ENCODE measurements at regions not wholly inside any gene's neighbourhood (a gene's known extent, or its start where the extent isn't known, plus 50 kb on each side); places are given as distances from the start of the nearest gene placed in this dataset.

DNA sequence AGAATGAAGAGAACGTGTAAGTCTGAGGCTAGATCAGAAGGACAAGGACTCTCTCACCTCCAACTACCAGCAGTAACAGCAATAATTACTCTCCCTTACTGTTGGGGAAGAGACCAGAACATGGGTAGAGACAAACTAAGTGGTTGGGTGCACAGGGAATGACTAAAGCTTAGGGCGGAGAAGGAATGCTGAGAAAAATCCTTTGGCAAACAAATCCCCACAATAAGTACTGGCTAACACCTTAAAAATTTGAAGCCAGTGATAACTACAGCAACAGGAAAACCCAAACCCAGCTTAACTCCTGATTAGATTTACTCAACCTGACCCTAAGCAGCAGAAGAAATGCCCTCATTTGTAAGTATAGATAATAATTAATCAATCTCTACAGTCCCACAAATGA, 759.0 kb downstream of the AACS start:
- no TSS peak for BruUV-seq (replicated peaks)
- no peaks in the 10 kb centered on the region for H3K79me2 ChIP-seq (ENCODE audit: low read length)
- ATAC-seq (no peak), DNase-seq (no peak)
- no peak overlapping the region for H2AFZ ChIP-seq (ENCODE audit: low read length)
- TF ChIP-seq, protein P1, sequence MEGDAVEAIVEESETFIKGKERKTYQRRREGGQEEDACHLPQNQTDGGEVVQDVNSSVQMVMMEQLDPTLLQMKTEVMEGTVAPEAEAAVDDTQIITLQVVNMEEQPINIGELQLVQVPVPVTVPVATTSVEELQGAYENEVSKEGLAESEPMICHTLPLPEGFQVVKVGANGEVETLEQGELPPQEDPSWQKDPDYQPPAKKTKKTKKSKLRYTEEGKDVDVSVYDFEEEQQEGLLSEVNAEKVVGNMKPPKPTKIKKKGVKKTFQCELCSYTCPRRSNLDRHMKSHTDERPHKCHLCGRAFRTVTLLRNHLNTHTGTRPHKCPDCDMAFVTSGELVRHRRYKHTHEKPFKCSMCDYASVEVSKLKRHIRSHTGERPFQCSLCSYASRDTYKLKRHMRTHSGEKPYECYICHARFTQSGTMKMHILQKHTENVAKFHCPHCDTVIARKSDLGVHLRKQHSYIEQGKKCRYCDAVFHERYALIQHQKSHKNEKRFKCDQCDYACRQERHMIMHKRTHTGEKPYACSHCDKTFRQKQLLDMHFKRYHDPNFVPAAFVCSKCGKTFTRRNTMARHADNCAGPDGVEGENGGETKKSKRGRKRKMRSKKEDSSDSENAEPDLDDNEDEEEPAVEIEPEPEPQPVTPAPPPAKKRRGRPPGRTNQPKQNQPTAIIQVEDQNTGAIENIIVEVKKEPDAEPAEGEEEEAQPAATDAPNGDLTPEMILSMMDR (conservative IDR thresholded peaks at IDR 0.05; ENCODE audit: low read depth, low read length) = no peak
- TF ChIP-seq EZH2phosphoT487 (IDR thresholded peaks at IDR 0.05; ENCODE audit: borderline replicate concordance, low read length) = no peak
- no peak overlapping the region for H3K9ac ChIP-seq (ENCODE audit: low read length)
- H3K4me2 ChIP-seq (ENCODE audit: low read length) = no peak overlapping the region
- no peak overlapping the region for H3K27ac ChIP-seq (ENCODE audit: low read length)
- intact Hi-C loops (cut with micrococcal nuclease) = no loop called here
- H3K27me3 ChIP-seq (ENCODE audit: low read length) = peaks cover 3% of the 10 kb centered on the region; the same call in 1 of the 2 replicates
- POLR2A ChIA-PET (ENCODE audit: unreplicated experiment) = no interaction called here
- no peaks in the 10 kb centered on the region for H3F3A ChIP-seq (ENCODE audit: low read length, unreplicated experiment)
- H3K4me1 ChIP-seq (ENCODE audit: insufficient read depth, low read length) = no peaks in the 10 kb centered on the region
- CTCF ChIA-PET = no interaction called here
- 0 out of 2 replicates have a peak, but pooled peaks cover 4% of the 10 kb centered on the region for H3K9me3 ChIP-seq (ENCODE audit: low read length)
- no peaks in the 10 kb centered on the region for H4K20me1 ChIP-seq (ENCODE audit: low read length)
- no peaks in the 10 kb centered on the region for H3K36me3 ChIP-seq (ENCODE audit: low read depth, low read length)
- no peaks in the 10 kb centered on the region for H3K9me2 ChIP-seq (replicated peaks; ENCODE audit: low read length)
- no peak overlapping the region for H3K4me3 ChIP-seq (ENCODE audit: low read length)

DNA sequence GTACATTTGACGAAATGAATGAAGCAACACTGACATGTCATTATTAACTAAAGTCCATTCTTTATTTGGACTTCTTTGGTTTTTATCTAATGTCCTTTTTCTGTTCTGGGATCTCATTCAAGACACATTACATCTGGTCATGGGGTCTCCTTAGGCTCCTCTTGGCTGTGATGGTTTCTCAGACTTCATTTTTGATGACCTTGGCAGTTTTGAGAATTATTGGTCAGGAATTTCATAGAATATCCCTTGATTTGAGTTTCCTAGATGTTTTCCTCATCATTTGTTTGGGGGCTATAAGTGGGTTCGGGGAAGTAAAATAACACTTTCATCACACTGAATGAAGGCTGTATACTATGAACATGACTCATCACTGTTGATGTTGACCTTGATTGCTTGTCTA, 770.6 kb downstream of the AACS start:
- Histone ChIP-seq H3K27me3 (ENCODE audit: low read length) (no peaks in the 10 kb centered on the region), H3K4me1 (ENCODE audit: insufficient read depth, low read length) (no peaks in the 10 kb centered on the region), H3K9me3 (ENCODE audit: low read length) (0 out of 2 replicates have a peak, but pooled peaks cover 3% of the 10 kb centered on the region), H3K36me3 (ENCODE audit: low read depth, low read length) (no peaks in the 10 kb centered on the region), H2AFZ (ENCODE audit: low read length) (no peak overlapping the region), H3F3A (ENCODE audit: low read length, unreplicated experiment) (no peaks in the 10 kb centered on the region), H3K27ac (ENCODE audit: low read length) (no peak overlapping the region), H3K4me2 (ENCODE audit: low read length) (no peak overlapping the region), H3K4me3 (ENCODE audit: low read length) (no peak overlapping the region), H3K9ac (ENCODE audit: low read length) (no peak overlapping the region), H3K79me2 (ENCODE audit: low read length) (no peaks in the 10 kb centered on the region), H4K20me1 (ENCODE audit: low read length) (no peaks in the 10 kb centered on the region), H3K9me2 (replicated peaks; ENCODE audit: low read length) (no peaks in the 10 kb centered on the region)
- ChIA-PET POLR2A (ENCODE audit: unreplicated experiment) (no interaction called here), CTCF (no interaction called here)
- TF ChIP-seq EZH2phosphoT487 (IDR thresholded peaks at IDR 0.05; ENCODE audit: borderline replicate concordance, low read length) (no peak), EZH2 (IDR thresholded peaks at IDR 0.05; ENCODE audit: low read length, unreplicated experiment) (no peak)
- TF ChIP-seq, protein P1 (conservative IDR thresholded peaks at IDR 0.05; ENCODE audit: low read depth, low read length) = no peak
- intact Hi-C loops (cut with micrococcal nuclease) = no loop called here
- no peak for DNase-seq
- no TSS peak for BruUV-seq (replicated peaks)
- no peak for ATAC-seq

DNA sequence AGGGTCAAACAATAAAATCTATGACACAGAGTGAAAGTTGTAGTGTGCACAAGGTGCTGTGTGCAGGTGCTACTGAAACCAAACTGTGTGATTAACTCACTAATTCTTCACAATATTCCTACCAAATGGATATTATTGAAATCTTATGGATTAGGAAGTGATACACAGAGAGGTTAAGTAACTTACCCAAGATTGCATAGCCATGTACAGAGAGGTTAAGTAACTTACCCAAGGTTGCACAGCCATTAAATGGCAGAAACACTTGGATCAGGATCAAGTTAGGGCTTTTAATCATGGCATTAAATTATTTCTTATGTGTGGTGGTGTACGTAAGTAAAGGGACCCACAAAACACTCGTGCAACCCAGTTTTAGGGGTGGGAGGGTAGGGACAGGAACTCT, 771.4 kb downstream of the AACS start:
- H3K27ac ChIP-seq (ENCODE audit: low read length) = no peak overlapping the region
- 0 out of 2 replicates have a peak, but pooled peaks cover 3% of the 10 kb centered on the region for H3K9me3 ChIP-seq (ENCODE audit: low read length)
- no peaks in the 10 kb centered on the region for H3K4me1 ChIP-seq (ENCODE audit: insufficient read depth, low read length)
- TF ChIP-seq, protein P1 (conservative IDR thresholded peaks at IDR 0.05; ENCODE audit: low read depth, low read length) = no peak
- TF ChIP-seq EZH2 (IDR thresholded peaks at IDR 0.05; ENCODE audit: low read length, unreplicated experiment) (no peak), EZH2phosphoT487 (IDR thresholded peaks at IDR 0.05; ENCODE audit: borderline replicate concordance, low read length) (no peak)
- H4K20me1 ChIP-seq (ENCODE audit: low read length) = no peaks in the 10 kb centered on the region
- H3K4me2 ChIP-seq (ENCODE audit: low read length) = no peak overlapping the region
- no peaks in the 10 kb centered on the region for H3K27me3 ChIP-seq (ENCODE audit: low read length)
- ChIA-PET CTCF (no interaction called here), POLR2A (ENCODE audit: unreplicated experiment) (no interaction called here)
- ATAC-seq (no peak), DNase-seq (no peak)
- no peak overlapping the region for H2AFZ ChIP-seq (ENCODE audit: low read length)
- no peak overlapping the region for H3K9ac ChIP-seq (ENCODE audit: low read length)
- BruUV-seq (replicated peaks) = no TSS peak
- H3F3A ChIP-seq (ENCODE audit: low read length, unreplicated experiment) = no peaks in the 10 kb centered on the region
- no peak overlapping the region for H3K4me3 ChIP-seq (ENCODE audit: low read length)
- H3K36me3 ChIP-seq (ENCODE audit: low read depth, low read length) = no peaks in the 10 kb centered on the region
- H3K9me2 ChIP-seq (replicated peaks; ENCODE audit: low read length) = no peaks in the 10 kb centered on the region
- intact Hi-C loops (cut with micrococcal nuclease) = no loop called here
- H3K79me2 ChIP-seq (ENCODE audit: low read length) = no peaks in the 10 kb centered on the region

All from PC-3 (cell line).